GM12865 (cell line): ENCODE measurements at regions not wholly inside any gene's neighbourhood (a gene's known extent, or its start where the extent isn't known, plus 50 kb on each side); places are given as distances from the start of the nearest gene placed in this dataset.
A peak's percentile ranks its signal among the peaks of the same experiment; 100 is the strongest.
"Not testable (repeated sequence)": the region's sequence is repeated elsewhere in the genome, so short reads cannot be mapped to it uniquely, and the experiment has no call there.

ENCODE experiments used
- DNase-seq: peaks from one replicate; pipeline ENCODE4 v3.0.0; 2010; ENCODE audit warnings: low read depth
- H3K4me3 ChIP-seq: 2 replicates; pipeline ENCODE4 v1.5.1; 2011; ENCODE audit warnings: mild to moderate bottlenecking, low read depth, low read length, control low read depth
- TF ChIP-seq, protein P1 (sequence below): IDR thresholded peaks from 2 replicates; pipeline ENCODE4 v1.5.1; 2011; ENCODE audit warnings: low read length, control low read depth, low read depth, inconsistent platforms; ENCODE audit not compliant: insufficient read depth; ENCODE audit errors: missing control alignments

DNA sequence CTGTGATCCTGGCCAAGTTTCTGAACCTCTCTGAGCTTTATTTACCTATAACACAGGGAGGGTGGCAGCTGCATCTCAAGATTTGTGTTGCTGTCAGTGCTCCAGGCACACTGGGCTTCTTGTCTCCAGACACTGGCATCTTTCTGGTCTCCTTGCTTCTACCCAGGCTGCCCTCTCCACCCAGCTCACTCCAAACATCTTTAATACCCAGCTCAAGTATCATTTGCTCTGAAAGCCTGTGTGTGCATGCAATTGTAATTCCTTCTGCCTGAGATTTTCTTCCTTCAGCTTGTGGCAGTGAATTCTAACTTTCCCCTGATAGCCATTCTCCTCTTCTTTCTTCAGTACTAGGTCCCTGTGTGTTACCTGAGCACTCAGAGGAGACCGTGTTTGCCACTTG, 50.7 kb upstream of the USP7 start:
- TF ChIP-seq, protein P1, sequence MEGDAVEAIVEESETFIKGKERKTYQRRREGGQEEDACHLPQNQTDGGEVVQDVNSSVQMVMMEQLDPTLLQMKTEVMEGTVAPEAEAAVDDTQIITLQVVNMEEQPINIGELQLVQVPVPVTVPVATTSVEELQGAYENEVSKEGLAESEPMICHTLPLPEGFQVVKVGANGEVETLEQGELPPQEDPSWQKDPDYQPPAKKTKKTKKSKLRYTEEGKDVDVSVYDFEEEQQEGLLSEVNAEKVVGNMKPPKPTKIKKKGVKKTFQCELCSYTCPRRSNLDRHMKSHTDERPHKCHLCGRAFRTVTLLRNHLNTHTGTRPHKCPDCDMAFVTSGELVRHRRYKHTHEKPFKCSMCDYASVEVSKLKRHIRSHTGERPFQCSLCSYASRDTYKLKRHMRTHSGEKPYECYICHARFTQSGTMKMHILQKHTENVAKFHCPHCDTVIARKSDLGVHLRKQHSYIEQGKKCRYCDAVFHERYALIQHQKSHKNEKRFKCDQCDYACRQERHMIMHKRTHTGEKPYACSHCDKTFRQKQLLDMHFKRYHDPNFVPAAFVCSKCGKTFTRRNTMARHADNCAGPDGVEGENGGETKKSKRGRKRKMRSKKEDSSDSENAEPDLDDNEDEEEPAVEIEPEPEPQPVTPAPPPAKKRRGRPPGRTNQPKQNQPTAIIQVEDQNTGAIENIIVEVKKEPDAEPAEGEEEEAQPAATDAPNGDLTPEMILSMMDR = no peak
- no peak overlapping the region for H3K4me3 ChIP-seq
- DNase-seq = no peak

DNA sequence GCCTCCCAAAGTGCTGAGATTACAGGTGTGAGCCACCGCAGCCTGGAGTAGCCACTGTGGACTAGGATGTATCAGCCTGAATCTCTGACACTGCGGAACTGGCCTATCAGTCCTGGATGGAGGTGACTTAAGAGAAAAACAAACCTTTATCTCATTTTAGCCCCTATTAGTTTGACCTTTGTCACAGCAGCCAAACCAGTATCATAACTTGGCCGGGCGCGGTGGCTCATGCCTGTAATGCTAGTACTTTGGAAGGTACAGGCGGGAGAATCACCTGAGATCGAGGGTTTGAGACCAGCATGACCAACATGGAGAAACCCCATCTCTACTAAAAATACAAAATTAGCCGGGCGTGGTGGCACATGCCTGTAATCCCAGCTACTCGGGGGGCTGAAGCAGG, 51.8 kb upstream of the USP7 start:
- no peak for DNase-seq
- TF ChIP-seq, protein P1 = no peak
- H3K4me3 ChIP-seq = no peak overlapping the region

DNA sequence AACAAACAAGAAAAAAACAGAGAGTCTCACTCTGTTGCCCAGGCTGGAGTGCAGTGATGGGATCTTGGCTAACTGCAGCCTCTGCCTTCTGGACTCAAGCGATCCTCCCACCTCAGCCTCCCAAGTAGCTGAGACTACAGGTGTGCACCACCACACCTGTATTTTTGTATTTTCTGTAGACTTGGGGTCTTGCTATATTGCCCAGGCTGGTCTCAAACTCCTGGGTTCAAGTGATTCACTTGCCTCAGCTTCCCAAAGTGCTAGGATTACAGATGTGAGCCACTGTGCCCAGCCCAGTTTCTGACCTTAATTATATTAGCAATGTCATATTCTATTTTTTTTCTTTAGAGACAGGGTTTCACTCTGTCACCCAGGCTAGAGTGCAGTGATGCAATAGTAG, 52.3 kb upstream of the USP7 start:
- not testable (repeated sequence) for H3K4me3 ChIP-seq, DNase-seq

DNA sequence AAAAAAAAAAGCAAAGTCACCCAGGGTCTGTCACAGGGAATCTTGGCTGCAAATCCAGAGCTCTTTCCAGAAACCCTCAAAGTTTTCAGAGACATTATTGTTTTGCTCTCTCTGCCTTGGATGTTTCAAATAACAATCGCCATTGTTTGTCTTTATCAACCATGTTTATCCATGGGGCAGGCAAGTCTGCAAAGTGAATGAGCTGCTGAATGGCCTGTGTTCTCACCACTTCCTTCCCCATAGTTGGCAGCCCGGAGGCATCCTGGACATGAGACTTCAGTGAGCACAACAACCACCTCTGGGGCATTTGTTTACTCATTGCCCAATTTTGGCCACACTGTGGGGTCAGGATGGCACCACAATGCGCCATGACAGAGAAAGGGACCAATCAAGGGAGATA, 53.1 kb upstream of the USP7 start:
- TF ChIP-seq, protein P1 = no peak
- DNase-seq = no peak
- no peak overlapping the region for H3K4me3 ChIP-seq

DNA sequence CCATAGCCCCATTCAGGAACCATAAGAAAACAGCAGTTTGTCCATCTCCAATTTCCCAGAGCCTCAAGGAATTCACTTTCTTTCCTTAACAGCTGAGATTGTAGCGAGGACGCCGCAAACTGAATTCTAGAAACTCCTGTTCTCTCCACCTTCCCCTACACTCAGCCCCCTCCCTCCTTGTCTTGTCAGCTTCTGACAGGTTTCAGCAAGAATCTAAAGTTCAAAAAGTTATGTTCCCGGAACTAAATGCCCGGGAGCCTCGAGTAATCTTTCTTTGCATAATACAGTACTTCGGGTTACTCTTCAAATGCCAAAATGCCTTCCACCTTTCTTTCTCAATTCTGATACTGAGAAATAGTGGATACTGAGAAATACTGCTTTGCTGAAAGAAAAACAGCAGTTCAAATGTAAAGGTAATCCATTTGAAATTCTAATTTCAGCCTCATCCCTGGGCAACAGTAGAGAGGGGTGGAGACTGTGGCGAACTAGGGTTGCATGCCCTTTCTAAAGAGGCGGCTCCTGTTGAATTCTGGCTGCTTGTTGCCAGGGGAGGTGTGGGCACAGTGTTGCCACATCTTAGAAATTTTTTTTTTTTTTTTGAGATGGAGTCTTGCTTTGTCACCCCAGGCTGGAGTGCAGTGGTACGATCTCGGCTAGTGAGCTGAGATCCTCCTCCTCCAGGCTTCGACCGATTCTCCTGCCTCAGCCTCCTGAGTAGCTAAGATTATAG, 63.5 kb upstream of the USP7 start:
- no peak overlapping the region for H3K4me3 ChIP-seq
- no peak for DNase-seq
- TF ChIP-seq, protein P1 = no peak

DNA sequence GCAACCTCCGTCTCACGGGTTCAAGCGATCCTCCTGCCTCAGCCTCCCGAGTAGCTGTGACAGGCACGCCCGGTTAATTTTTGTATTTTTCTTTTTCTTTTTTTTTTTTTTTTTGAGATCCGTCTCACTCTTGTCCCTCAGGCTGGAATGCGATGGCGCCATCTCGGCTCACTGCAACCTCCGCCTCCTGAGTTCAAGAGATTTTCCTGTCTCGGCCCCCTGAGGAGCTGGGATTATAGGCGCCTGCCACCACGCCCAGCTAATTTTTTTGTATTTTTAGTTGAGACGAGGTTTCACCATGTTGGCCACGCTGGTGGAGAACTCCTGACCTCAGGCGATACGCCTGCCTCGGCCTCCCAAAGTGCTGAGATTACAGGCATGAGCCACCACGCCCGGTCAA, 63.0 kb upstream of the HAPSTR1 start:
- H3K4me3 ChIP-seq, DNase-seq: not testable (repeated sequence)

DNA sequence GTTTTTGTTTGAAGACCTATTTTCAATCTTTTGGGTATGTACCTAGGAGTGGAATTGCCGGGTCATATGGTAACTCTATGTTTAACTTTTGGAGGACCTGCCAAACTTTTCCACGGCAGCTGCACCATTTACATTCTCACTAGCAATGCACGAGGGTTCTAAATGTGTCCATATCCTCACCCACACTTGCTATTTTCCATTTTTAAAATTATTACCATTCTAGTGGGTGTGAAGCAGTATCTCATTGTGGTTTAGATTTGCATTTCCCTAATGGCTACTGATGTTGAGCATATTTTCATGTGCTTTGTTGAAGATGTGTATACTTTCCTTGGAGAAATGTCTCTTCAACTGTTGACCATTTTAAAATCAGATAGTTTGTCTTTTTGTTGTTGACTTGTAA, 60.3 kb upstream of the HAPSTR1 start:
- no peak overlapping the region for H3K4me3 ChIP-seq
- TF ChIP-seq, protein P1 = no peak

DNA sequence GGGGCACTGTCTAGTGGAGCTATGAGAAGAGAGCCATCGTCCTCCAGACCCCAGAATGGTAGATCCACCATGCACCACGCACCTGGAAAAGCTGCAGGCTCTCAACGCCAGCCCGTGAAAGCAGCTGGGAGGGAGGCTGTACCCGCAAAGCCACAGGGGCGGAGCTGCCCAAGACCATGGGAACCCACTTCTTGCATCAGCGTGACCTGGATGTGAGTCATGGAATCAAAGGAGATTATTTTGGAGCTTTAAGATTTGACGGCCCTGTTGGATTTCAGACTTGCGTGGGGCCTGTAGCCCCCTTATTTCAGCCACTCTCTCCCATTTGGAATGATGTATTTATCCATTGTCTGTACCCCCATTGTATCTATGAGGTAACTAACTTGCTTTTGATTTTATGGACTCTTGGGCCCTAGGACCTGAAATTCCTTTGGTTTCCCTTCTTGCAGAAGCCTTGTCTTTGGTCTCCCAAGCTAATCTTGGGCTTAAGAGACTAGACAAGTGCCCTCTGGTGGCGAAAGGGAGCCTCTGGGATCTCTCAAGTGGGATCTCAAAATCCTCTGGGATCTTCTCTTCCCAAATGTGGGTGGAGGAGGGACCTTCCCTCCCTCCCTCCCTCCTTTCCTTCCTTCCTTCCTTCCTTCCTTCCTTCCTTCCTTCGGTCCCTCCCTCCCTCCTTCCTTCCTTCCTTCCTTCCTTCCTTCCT, 58.2 kb upstream of the HAPSTR1 start:
- peak; percentile 53 for DNase-seq

More for the DNA sequence above, 60.3 kb upstream of the HAPSTR1 start:
- DNase-seq = no peak

More for the DNA sequence above, 58.2 kb upstream of the HAPSTR1 start:
- TF ChIP-seq, protein P1 = peak; percentile 49
- H3K4me3 ChIP-seq = no peak overlapping the region
